C4-2B (cell line): ENCODE measurements at regions not wholly inside any gene's neighbourhood (a gene's known extent, or its start where the extent isn't known, plus 50 kb on each side); places are given as distances from the start of the nearest gene placed in this dataset.

ENCODE experiments used
- H3K27ac ChIP-seq: fragments of 450-650 bp; 2 replicates; pipeline ENCODE4 v1.5.1; 2017
- ZFX ChIP-seq: fragments of 450-650 bp; IDR thresholded peaks from 2 replicates; pipeline ENCODE4 v1.6.1; 2017
- TF ChIP-seq, protein P1 (sequence below): fragments of 450-650 bp; conservative IDR thresholded peaks from 2 replicates; pipeline ENCODE4 v1.5.1; 2017; ENCODE audit warnings: mild to moderate bottlenecking

GRCh38 chr20:12874933-12875332 lies 133.8 kb upstream of the SPTLC3 start:
- H3K27ac ChIP-seq = no peak overlapping the region
- TF ChIP-seq, protein P1, sequence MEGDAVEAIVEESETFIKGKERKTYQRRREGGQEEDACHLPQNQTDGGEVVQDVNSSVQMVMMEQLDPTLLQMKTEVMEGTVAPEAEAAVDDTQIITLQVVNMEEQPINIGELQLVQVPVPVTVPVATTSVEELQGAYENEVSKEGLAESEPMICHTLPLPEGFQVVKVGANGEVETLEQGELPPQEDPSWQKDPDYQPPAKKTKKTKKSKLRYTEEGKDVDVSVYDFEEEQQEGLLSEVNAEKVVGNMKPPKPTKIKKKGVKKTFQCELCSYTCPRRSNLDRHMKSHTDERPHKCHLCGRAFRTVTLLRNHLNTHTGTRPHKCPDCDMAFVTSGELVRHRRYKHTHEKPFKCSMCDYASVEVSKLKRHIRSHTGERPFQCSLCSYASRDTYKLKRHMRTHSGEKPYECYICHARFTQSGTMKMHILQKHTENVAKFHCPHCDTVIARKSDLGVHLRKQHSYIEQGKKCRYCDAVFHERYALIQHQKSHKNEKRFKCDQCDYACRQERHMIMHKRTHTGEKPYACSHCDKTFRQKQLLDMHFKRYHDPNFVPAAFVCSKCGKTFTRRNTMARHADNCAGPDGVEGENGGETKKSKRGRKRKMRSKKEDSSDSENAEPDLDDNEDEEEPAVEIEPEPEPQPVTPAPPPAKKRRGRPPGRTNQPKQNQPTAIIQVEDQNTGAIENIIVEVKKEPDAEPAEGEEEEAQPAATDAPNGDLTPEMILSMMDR = no peak
- no peak for TF ChIP-seq ZFX

- no peak overlapping the region for H3K27ac ChIP-seq
- TF ChIP-seq, protein P1 = no peak
- no peak for TF ChIP-seq ZFX
Measured at GRCh38 chr20:12875510-12875909, 133.3 kb upstream of the SPTLC3 start.

DNA sequence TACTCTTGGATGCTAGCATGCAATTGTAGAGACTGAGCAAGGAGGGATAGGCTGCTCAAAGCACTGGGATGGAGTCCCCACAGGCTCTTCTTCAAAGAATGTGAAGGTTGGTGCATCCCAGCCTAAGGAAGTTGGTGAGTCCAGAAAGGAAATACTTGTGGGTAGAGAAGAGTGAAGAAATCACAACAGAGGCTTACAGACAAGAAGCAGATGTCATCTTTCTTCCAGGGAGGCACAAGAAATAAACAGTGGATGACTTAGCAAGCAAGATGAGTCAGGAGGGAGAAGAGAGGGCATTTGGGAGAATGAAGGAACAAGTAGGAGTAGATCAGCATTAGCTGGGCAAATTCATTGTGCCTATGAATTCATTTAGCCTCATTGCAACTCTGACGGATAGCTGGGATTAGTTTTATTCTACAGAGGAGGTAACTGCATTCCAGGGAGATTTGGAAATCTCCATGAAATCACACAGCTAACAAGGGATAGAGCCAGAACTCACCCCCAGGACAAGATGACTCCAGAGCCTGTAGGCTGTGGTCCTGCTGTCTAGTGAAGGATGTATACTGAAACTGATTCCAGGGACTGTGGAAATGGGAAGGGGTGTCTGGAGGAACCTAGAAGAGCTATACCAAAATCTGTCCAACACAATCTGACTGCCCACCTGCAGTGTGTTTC lies 125.8 kb upstream of the SPTLC3 start:
- no peak for TF ChIP-seq ZFX
- TF ChIP-seq, protein P1 = no peak
- H3K27ac ChIP-seq = no peak overlapping the region

DNA sequence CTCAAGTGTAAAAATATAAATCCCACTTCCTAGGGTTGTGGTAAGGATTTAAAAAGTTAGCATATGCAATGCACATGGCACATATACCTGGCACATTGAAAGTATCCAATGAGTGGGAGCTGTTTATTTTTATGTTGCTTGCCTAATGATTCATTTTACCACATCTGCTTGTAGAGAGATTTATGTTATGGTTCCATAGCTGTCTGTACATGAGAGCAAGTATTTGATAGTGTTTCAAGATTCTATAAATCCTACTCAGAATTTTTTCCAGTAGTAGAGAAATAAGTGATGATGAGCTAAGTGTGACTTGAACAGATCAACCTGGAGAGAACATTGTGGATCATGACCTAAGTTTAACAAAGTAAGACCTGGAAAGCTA lies 125.3 kb upstream of the SPTLC3 start:
- no peak for TF ChIP-seq ZFX
- TF ChIP-seq, protein P1 = no peak
- no peak overlapping the region for H3K27ac ChIP-seq

DNA sequence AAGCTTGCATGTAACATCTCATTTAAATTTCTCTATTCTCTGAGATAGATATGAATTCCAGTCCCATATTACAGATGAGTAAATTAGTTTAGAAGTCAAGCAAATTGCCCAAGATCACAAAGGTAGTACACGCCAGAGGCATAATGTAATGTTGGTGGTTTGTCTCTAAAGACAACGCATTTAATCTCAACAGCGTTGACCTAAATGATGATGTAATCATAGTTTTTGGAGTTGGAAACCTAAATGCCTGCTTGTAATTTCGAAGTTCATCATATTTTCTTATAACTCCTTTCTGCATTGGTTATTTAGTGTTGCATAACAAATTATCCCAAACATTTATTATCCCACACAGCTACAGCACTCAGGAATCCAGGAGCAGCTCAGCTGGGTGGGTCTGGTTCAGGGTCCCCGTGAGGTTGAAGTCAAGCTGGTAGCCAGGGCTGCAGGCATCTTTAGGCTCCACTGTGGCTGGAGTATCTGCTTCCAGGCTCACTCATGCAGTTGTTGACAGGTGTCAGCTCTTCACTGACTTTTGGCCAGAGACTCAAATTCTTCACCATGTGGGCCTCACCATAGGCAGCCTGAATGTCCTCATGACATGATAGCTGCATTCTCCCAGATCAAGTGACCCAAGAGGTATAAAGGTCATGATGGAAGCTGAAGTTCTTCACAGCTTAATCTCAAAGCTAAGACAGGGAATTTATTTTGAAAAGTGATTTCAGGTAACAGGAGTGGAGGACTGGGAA lies 122.0 kb upstream of the SPTLC3 start:
- no peak overlapping the region for H3K27ac ChIP-seq
- no peak for TF ChIP-seq ZFX
- TF ChIP-seq, protein P1 = no peak

GRCh38 chr20:12891643-12892042 lies 117.1 kb upstream of the SPTLC3 start:
- no peak for TF ChIP-seq ZFX
- TF ChIP-seq, protein P1 = no peak
- H3K27ac ChIP-seq = no peak overlapping the region

- TF ChIP-seq, protein P1 = no peak
- no peak for TF ChIP-seq ZFX
- no peak overlapping the region for H3K27ac ChIP-seq
Measured at GRCh38 chr20:12893019-12893418, 115.8 kb upstream of the SPTLC3 start.
